Peyer's patch (tissue), 4 donors: ENCODE measurements at regions not wholly inside any gene's neighbourhood (a gene's known extent, or its start where the extent isn't known, plus 50 kb on each side); places are given as distances from the start of the nearest gene placed in this dataset.
"Not testable (repeated sequence)": the region's sequence is repeated elsewhere in the genome, so short reads cannot be mapped to it uniquely, and the experiment has no call there.

Experiments used
- DNase-seq, 3 donors: peaks; one replicate each; pipeline ENCODE4 v3.0.0-alpha.2; 2017 to 2019
- H3K27ac ChIP-seq, 4 donors: fragments of 200-600 bp; sonication (generic); one replicate each; pipeline ENCODE4 v1.5.1; 2016 to 2019
- H3K27me3 ChIP-seq, 2 donors: fragments of 200-600 bp; sonication (generic); one replicate each; pipeline ENCODE4 v1.5.1; 2019
- H3K36me3 ChIP-seq, 3 donors: fragments of 200-600 bp; sonication (generic); one replicate each; pipeline ENCODE4 v1.5.1; 2016 to 2019
- H3K4me1 ChIP-seq, 4 donors: fragments of 200-600 bp; sonication (generic); one replicate each; pipeline ENCODE4 v1.5.1; 2016 to 2019
- H3K4me3 ChIP-seq, 4 donors: fragments of 200-600 bp; sonication (generic); 1 replicate in 3 of 4; 2 replicates in 1 of 4; pipeline ENCODE4 v1.5.1; 2016 to 2019; ENCODE audit warnings: mild to moderate bottlenecking in 1 of 4
- H3K9me3 ChIP-seq, 4 donors: fragments of 200-600 bp; sonication (generic); one replicate each; pipeline ENCODE4 v1.5.1; 2016 to 2019; ENCODE audit warnings: mild to moderate bottlenecking in 1 of 4
- CTCF ChIP-seq, 6 experiments: fragments of 450-650 bp in 4 of 6; fragments of 200-600 bp in 2 of 6; sonication (generic) in 1 of 6; IDR thresholded peaks; one replicate each; pipeline ENCODE4 v1.5.1; 2017 to 2019; ENCODE audit warnings: antibody characterized with exemption in 6 of 6, mild to moderate bottlenecking in 3 of 6, moderate library complexity in 1 of 6
- POLR2A ChIP-seq, 2 donors: fragments of 450-650 bp; IDR thresholded peaks; one replicate each; pipeline ENCODE4 v1.5.1; 2017; ENCODE audit warnings: antibody characterized with exemption in 2 of 2, mild to moderate bottlenecking in 2 of 2, moderate library complexity in 2 of 2

- no peaks in the 10 kb centered on the region for H3K36me3 ChIP-seq
- H3K4me1 ChIP-seq = no peaks in the 10 kb centered on the region
- no peak for TF ChIP-seq CTCF (IDR thresholded peaks at IDR 0.05)
- TF ChIP-seq POLR2A (IDR thresholded peaks at IDR 0.05) = no peak
- no peak for DNase-seq
- H3K4me3 ChIP-seq = no peak overlapping the region
- H3K27me3 ChIP-seq = no peaks in the 10 kb centered on the region
- H3K9me3 ChIP-seq = no peaks in the 10 kb centered on the region
- no peak overlapping the region for H3K27ac ChIP-seq
Observed at GRCh38 chr1:96559181-96559580, 162.4 kb upstream of the PTBP2 start.

DNA sequence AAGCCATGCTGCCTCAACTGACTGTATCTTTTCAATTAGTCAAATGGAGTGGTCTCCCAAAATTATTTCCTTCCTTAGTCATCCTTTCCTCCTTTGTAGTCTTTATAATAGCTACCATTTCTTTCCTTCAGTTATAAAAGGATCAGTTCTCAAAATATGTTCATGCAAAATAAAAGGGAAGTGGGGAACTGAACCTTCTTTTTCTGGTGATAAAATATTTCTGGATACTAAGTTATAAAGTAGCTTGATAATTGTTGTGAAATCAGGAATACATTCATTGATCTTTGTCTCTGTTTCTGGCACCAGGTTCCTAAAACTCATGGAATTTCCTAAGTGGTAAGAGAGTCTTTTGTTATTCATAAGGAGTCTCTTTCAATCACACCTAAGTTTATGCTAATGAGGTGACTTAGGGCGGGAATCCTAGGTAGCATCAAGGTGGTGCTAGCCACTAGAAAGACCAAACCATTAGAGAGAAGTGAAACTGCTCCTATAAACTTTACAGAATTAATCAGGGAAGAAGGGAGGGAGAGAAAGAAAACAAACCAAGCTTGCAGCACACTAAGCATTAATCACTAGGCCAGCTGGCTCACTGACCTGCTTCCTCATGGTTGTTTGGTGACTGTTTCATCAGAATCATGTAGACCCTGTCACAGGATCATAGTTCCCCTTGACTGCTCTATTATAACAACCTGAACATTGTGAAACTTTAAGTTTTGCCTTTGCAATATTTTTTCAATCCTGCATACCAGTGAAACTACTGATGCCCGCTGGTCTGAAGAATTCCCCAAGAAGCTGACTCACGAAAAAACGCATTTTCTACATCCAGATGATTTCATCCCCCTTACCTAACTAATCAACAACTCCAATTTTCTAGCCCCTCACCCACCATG, 161.6 kb upstream of the PTBP2 start:
- peak overlapping the region in 1 of 4 donors; percentile 8 for H3K27ac ChIP-seq

GRCh38 chr1:96562094-96562493, 159.5 kb upstream of the PTBP2 start:
- Histone ChIP-seq H3K27me3 (no peaks in the 10 kb centered on the region), H3K4me3 (no peak overlapping the region), H3K9me3 (no peaks in the 10 kb centered on the region), H3K27ac (no peak overlapping the region), H3K4me1 (no peaks in the 10 kb centered on the region), H3K36me3 (no peaks in the 10 kb centered on the region)
- no peak for DNase-seq
- TF ChIP-seq POLR2A (IDR thresholded peaks at IDR 0.05) (no peak), CTCF (IDR thresholded peaks at IDR 0.05) (no peak)

More for the DNA sequence above, 161.6 kb upstream of the PTBP2 start:
- H3K27me3 ChIP-seq = no peaks in the 10 kb centered on the region
- H3K4me3 ChIP-seq = no peak overlapping the region
- DNase-seq = peak in 1 of 3 donors; percentile 50
- TF ChIP-seq POLR2A (IDR thresholded peaks at IDR 0.05) (no peak), CTCF (IDR thresholded peaks at IDR 0.05) (no peak)
- H3K9me3 ChIP-seq = no peaks in the 10 kb centered on the region
- H3K4me1 ChIP-seq = no peaks in the 10 kb centered on the region
- no peaks in the 10 kb centered on the region for H3K36me3 ChIP-seq

GRCh38 chr1:96564401-96564800, 157.2 kb upstream of the PTBP2 start:
- not testable (repeated sequence) for H3K27me3 ChIP-seq, H3K27ac ChIP-seq, H3K9me3 ChIP-seq, H3K4me1 ChIP-seq, H3K36me3 ChIP-seq, DNase-seq, H3K4me3 ChIP-seq

GRCh38 chr1:96565546-96565945, 156.0 kb upstream of the PTBP2 start:
- Histone ChIP-seq H3K4me3 (no peak overlapping the region), H3K4me1 (no peaks in the 10 kb centered on the region)
- TF ChIP-seq POLR2A (IDR thresholded peaks at IDR 0.05) = no peak
- no peak for TF ChIP-seq CTCF (IDR thresholded peaks at IDR 0.05)

DNA sequence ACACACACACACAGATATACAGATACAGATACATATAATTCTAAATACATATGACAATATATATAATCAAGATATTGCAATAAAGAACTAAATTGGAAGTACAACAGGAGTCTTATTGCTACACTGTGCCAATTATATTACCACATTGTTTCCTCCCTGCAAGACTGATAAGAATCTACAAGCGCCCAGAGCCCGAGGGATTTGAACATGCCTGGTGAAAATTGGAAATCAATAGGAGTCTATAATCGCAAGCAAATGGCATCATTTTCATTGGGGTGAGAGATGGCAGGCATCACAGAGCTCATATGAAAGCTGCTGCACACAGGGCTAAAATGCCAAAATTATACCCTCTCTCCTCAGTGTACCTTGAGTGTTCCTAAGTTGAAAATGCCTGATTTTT, 152.9 kb upstream of the PTBP2 start:
- H3K27ac ChIP-seq = no peak overlapping the region
- no peaks in the 10 kb centered on the region for H3K36me3 ChIP-seq
- no peak overlapping the region for H3K4me3 ChIP-seq
- H3K9me3 ChIP-seq = no peaks in the 10 kb centered on the region
- no peaks in the 10 kb centered on the region for H3K27me3 ChIP-seq
- no peak for DNase-seq
- TF ChIP-seq CTCF (IDR thresholded peaks at IDR 0.05) (no peak), POLR2A (IDR thresholded peaks at IDR 0.05) (no peak)
- H3K4me1 ChIP-seq = no peaks in the 10 kb centered on the region

More at GRCh38 chr1:96565546-96565945, 156.0 kb upstream of the PTBP2 start:
- DNase-seq = no peak
- H3K27me3 ChIP-seq = no peaks in the 10 kb centered on the region
- no peaks in the 10 kb centered on the region for H3K9me3 ChIP-seq
- no peaks in the 10 kb centered on the region for H3K36me3 ChIP-seq
- H3K27ac ChIP-seq = no peak overlapping the region
